Endometrium (tissue), 2 donors: ENCODE measurements at regions not wholly inside any gene's neighbourhood (a gene's known extent, or its start where the extent isn't known, plus 50 kb on each side); places are given as distances from the start of the nearest gene placed in this dataset.
"Not testable (repeated sequence)": the region's sequence is repeated elsewhere in the genome, so short reads cannot be mapped to it uniquely, and the experiment has no call there.

Experiments
- FAIRE-seq: peaks from 2 replicates; lab custom pipeline; 2012; peaks lifted over from hg19 to GRCh38; lab: Jason Lieb, UNC
- donor health status: control.
- donor health status: control.

DNA sequence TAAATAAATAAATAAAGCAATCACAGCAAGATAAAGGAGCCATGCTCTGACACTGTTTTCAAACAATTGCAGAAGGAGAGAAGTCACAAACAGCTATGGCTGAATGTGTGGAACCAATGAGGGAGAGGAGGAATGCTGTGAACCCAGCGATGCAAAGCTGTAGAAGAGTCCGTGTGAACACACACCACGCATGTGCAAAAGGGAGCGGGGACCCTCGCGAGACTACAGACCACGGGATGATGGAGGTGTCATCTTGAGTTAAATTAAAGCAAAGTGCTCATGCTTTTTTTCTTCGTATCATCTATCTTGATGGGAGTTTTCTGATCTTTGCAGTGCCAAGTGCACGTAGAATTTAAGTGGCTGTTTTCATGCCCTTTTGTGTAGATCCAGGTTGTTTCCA lies 123.8 kb upstream of the CDH5 start:
- FAIRE-seq: no peak

DNA sequence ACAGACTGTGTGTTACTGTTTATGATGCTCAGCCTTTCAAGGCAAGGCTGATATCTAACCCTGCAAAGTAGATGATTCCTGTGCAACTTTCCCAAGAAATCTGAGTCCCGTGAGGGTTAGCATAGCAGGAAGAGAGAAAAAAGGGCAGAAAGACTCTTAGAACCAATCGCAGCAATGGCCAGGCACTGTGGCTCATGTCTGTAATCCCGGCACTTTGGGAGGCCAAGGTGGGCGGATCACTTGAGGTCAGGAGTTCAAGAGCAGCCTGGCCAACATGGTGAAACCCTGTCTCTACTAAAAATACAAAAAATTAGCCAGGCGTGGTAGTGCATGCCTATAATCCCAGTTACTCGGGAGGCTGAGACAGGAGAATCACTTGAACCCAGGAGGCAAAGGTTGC lies 124.3 kb upstream of the CDH5 start:
- not testable (repeated sequence) for FAIRE-seq

DNA sequence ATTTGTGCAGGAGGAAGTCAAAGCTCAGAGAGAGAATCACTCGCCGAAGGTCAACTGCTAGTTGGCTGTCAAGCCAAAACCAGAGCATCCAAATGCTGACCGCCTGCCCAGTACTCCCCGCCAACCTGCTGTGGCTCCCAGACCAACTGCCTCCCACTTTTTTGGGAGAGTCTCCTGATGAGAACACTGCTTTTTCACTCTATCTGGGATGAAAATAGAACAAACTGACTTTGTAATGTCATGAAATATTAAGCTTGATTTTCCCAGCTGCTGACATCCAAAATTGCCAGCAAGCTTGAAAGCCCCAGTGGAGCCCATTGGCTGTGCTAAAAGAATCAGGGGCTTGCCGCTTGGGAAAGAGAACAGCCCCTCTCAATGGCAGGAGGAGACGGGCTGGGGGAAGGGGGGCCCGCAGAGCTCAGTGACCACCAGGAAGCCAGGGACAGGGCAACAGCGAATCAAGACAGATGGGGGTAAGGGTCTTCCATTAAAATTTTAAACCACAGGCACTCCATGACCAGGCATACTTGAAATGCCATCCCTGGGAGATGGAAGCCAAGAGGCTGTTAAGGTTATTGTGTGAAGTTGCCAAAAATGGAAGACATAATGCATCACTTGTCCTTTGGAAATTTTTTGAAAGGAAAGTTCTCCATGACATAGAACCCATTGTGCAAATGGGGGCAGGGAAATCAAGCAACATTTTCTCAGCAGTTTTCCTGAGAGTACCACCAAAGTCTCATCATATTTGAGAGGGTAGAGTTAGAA lies 125.7 kb upstream of the CDH5 start:
- FAIRE-seq: no peak

DNA sequence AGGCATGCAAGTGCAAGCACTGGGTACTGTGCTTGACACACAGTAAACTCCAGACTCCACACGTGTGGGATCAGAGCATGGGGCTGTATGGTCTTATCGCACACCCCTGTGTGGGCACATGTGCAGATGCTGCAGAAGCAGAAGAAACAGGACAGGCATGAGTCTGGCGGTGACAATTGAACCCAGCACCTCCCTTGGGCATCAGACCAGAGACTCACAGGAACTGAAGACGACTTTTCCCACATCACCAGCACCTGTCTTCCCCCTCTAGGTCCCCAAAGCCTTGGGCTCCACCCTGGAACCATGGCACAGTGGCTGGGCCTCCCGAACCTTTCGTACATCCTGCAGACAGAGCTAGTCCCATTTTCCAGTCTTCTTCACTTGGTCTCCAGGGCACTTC lies 126.4 kb upstream of the CDH5 start:
- no peak for FAIRE-seq

DNA sequence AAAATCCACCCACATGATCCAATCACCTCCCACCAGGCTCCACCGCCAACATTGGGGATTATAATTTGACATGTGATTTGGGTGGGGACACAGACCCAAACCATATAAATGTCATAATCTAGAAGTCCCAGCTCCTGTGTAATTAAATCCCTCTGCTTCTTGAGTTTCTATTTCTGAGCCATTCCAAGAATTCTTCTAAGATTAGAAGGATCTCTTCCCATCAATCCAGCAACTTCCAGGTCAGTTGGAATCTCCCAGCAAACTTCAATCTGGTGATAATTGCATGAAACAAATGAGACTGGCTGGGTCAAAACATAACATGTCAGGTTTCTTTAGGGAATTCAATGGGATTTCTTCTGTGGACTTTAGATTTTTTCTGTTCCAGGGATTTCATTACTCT lies 127.8 kb upstream of the CDH5 start:
- FAIRE-seq: no peak

DNA sequence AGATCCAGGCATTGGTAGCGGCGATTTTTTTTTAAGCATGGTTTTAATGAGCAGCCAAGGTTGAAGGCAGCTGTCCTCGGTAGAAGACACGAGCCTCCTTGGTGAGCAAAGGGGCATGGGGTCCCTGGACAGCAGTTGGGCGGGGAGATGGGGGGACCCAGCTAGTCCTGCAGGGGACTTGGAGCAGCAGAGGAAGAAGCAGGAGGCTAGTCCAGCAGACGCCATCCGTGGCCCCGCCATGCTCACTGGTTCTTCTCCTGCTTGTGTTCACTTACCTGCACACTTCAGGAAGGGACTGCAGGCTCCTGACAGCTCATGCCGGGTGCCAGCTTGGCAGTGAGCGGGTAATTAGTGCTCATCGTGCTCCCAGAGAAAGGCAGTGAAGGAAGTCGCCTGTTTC lies 130.2 kb upstream of the CDH5 start:
- no peak for FAIRE-seq

DNA sequence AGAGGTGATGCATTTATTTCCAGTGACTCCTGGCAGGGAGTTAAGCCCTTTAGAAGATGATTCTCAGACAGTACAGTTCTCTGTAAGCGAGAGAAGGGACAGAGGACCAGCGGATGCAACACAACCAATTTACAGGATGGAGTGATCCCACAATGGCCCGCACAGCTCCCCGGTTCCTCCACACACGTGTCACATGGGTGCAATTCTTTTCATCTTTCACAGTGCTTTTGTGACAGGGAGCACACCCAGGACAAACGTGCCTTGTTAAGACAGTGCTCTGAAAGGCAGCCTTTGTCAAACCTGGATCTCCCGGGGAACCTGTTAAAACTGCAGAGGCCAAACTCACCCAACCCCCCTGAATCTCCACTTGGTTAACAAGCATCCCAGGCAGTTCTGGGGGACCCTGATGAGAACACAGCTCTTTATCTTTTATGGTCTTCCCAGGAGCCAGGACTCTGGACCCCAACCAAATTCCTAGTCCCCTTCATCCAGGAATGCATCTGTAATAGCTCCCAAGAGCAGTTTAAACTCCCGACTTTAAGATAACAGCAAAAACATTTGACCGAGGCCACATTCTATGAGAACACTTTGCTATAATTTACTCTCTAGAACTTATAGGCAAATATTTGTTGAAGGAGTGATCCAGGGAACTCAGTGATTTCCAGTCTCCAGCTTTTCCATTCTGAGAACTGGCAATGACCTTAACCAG lies 134.9 kb upstream of the CDH5 start:
- FAIRE-seq: no peak

DNA sequence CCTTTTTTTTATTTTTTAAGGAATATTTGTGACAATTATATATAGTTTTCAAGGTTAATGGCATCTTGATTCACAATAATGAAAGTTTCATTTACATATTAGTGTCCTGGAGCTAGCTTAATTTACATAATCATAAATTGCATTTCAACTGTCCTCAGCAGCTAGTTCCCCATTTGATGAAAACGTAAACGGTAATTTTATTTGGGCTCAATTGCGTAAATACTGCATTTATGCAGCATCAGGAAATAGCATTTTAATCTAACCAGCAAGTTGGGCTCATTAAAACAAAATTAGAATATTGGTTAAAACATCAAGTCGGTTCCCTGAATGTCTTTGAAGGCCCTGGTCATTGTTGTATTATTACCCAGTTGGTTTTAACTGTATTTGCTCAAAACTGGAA lies 136.8 kb upstream of the CDH5 start:
- no peak for FAIRE-seq

DNA sequence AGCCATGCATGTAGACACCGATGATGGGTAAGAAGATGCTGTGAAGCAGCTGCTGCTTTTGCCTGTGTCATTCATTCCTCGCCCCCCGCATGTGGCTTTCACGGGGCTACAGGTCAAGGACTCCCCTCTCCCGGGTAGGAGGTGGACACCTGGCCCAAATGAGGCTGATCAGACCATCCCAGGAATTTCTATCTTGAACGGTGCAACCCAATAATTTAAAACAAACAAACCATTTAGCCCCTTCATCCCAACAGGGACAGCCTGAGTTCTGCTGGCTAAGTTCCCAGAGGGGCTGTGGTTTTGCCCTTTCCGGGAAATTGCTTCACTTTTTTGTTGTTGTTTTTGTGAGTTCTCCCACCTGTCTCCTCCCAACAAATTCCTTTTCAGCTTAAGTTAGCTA lies 137.7 kb upstream of the CDH5 start:
- no peak for FAIRE-seq

DNA sequence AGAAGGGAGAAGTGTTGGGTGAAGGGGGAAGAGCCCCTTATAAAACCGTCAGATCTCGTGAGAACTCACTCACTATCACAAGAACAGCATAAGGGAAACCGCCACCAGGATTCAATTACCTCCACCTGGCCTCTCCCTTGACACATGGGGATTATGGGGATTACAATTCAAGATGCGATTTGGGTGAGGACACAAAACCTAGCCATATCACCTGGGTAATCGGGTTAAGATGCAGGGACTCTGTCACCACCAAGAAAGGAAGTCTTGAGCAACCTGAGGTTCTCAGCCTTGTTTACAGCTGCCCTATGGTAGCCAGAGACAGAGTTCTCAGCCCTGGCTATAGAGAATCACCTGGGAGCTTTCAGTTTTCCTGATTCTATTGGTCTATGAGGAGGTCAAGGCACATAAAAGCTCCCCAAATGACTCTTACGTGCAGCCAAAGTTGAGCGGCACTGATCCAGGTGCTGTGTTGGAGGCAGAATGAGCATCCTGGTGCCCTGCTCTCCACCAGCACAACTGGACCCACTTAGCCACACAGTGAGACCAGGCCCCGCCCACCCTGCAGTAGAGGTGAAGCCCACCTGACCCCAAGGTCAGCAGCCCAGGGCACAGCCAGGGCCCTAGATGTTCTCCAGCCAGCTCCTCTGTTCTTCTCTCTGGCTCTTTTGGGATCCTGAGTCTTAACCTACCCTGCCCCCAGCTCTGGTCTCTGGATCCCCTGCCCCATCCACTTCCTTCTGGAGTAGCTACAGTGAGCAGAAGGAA lies 138.5 kb upstream of the CDH5 start:
- FAIRE-seq: no peak

DNA sequence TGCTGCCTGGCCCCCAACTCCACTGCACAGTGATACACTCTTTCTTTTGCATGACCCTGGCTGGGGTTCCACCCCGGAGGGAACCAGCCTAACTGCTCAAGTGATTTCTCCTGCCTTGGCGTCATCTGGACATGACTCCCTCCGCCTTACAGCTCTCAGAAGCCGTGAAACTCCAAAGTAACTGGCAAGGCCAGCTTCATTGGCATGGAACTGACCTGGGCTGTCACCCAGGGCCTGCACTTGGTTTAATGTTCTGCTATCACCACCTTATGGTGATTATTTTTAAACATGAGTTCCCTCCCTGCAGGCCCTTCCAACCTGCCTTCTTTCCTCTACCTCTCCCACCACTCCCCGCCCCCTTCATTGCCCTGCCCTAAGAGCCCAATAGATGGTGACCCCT lies 139.7 kb upstream of the CDH5 start:
- FAIRE-seq: no peak

DNA sequence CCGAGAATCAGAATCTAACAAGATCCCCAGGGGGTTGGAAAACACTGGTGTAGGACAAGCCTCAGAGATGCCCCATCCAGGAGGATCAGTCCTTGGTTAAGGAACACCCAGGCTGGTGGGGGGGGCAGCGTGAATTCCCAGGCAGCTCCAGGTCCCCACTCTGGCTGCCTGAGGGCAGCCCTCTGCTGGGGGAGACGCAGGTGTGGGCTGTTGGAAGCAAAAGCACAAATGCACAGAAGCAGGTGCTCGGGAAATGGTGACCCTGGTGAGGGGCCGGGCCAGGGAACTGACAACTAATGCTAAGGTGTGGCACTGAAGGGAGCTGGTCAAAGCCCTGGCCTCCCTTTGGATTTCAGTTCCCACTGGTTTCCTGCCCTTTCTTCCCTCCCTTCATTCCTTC lies 140.8 kb upstream of the CDH5 start:
- FAIRE-seq: no peak

DNA sequence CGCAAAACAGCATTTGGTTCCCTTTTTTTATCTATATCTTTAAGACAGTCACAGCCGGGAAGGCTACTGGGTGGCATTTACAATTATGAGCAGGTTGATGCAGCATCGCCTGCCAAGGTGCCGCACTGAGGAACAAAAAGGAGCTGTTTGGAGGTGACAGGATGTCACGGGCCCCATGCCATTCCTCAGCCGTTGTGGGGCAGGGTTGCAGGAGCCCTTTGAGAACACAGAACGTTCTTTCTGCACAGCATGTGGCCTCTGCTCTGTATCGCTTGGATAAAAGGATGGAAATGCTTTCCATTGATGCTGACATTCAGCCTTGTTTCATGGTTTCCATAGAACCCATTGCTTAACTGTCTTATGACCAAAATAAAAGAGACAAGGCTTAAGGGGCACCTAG lies 141.9 kb upstream of the CDH5 start:
- no peak for FAIRE-seq

DNA sequence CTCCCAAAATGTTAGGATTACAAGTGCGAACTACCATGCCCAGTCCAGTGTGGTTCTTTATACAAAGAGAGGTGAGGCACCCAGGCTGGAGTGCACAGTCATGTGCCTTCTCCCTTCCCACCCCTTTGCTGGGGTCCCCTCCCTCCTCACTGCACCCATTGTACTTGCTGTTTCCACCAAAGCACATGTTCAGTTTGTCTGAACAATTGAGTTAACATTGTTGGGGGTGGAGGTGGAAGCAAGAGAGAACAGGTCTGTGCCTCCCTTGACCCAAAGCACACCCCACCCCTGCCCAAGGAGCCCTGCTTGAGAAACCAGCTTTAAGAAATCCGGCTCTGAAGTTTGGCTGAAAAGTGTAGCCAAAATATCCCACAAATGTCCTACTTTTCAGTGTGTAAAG lies 142.3 kb upstream of the CDH5 start:
- no peak for FAIRE-seq

DNA sequence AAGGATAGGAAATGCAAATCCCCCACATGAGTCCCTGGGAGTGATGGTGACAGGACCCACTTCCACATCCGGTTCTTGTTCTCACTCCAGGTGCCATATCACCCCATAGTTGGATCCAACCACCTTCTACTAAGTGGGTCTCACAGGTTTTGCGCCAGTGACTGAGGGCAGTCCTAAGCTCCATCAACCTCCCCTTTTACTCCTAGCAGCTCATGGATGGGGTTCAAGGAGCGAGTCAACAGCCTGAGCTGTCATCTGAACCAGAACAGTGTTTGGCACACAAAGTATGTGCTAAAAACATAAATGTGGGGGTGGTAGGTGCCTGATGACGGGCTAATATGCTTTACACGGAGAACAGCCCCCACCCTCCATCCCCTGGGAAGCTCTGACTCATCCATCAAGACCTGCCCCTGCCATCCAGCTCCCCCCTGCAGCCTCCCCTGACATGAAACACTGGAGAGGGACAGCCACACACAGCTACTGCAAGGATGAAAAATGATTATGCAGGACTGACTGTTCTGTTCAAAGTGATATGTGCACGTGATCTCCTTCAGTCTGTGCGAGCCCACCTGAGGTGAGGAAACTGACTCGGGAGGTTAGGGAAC lies 143.2 kb upstream of the CDH5 start:
- no peak for FAIRE-seq

DNA sequence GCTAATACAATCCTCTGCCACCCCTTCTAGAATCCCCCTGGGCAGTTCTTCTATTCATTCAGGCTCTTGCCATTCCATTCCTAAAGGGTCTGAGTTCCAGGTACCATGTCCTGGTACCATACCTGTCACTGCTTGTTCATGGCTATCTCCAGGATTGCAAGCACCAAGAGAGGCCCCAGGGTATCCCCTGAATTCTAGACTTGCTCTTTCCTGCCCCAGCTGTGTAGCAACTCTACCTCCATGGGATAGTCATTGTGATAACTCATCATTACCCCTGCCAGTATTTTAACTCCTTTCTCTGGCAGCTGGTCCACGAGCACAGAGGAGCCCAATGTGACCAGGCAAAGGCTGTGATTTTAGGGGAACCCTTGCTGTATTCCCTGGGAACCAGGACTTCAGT lies 143.7 kb upstream of the CDH5 start:
- no peak for FAIRE-seq

DNA sequence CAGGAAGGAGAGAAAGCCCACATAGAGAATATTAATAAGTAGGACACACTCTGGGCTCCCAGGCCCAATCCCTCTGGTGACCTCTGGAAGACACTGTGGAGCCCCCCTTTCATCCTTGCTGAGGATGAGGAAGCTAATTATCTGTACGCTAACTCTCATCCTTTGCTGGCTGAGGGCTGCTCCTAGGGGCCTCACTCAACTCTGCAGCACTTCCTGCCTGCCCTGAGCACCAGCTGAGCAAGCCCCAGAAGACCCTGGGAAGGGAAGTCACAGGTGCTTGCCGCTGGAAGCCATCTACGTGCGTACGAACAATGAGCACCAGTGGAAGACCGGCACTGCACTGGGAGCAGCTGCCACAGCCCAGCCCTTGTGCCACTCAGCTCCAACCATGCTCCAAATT lies 145.8 kb upstream of the CDH5 start:
- FAIRE-seq: no peak

DNA sequence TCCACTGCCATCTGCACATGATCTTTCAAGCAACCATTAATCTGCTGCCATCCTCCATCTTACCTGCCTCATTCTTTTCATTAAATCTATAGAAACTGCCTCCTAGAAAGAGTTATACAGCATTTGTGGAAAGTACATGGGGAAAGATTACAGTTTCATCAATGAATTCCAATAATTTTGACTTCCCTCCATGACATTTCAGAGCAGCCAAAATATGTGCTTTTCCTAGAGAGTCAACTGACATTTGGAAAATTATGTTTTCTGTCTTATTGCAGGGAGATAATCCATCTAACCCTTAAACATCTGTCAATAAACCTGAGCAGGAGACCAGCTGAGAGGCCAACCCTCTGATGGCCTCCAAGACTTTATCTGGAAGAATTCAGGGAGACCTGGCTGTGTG lies 147.0 kb upstream of the CDH5 start:
- FAIRE-seq: no peak

DNA sequence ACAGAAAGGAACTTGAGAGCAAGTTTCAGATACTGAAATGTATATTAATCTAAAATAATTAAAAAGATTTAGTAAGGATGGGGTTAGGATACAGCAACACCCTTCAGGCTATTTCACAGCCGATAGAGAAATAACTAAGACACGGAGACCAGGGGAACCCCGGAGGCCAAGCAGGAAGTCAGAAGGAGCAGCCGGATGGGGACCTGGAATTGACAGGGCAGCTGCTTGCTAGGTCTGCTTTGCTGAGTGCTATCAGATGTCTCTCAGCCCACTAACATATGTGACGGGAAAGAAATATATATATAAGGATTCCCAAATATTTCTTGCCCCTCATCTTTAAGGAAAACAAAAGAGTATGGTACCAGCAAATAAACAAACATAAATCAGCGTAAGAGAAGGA lies 154.1 kb upstream of the CDH5 start:
- no peak for FAIRE-seq

DNA sequence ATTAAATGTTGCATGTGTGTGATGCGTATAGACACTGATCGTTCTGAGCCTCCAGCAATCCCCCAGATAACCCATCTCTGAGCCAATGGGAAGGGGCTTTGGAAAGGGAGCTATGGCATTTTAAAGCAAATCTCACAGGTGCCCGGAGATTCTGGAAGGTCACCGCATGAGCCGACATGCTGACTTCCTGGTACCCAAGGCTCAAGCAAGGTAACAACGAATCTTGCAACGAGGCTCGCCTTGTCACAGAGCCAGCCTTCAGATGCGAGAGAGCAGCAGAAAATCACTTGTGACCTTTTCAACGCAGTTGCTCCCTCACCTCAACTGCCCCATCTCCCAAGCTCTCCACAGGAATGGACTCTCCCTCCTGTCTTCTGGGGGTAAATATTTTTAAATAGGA lies 154.8 kb upstream of the CDH5 start:
- FAIRE-seq: no peak

DNA sequence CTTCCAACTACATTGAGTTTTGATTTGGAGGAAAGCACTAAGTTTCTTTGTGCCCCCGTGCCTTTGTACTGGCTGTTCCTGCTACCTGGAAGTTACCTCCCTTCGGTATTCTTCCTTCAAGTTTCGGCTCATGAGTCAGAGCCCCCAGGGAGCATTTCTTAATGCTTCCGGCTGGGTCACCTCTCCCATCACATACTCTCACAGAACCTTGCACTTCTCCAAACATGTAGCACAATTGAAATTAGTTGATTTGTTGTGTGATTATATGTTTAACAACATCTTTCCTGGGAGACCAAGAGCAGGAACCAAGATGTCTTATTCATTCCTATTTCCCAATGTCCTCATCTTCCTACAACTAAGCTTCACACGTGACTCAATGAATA lies 158.6 kb upstream of the CDH5 start:
- no peak for FAIRE-seq

DNA sequence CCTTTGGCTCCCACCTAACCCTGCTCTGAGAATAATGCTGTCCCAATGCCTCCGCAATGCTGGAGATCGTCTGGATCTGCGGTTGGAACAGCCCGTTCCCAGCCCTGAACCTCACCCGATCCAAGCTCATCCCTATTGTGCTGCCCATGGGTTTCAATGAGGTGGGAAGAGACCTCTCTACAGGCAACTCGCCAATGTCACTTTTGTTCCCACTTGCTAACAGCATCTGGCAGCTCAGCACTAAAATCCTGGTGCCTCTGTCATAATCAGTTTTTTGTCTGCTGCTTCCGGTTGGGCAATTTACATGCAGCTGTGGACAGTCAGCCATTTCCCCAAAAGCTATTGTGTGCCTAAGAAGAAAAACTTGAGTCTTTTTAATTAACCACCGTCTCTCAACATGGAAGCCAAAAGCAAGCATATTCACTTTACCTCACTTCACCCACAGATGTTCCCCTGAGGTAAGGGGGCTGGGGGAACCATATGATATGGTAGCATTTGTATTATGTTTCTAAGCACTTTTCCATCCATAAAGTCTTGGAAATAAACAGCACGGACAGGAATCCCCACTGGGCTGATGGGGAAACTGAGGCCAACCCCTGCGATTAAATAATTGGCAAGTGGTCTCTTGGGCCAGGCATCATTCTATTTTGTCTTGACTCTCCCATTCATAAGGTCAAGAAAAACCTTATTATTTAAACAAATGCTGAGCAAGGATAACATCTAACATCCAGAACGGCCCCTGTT lies 159.2 kb upstream of the CDH5 start:
- FAIRE-seq: no peak
